NCI-H128 (cell line): ENCODE measurements at regions not wholly inside any gene's neighbourhood (a gene's known extent, or its start where the extent isn't known, plus 50 kb on each side); places are given as distances from the start of the nearest gene placed in this dataset.
"Not testable (repeated sequence)": the region's sequence is repeated elsewhere in the genome, so short reads cannot be mapped to it uniquely, and the experiment has no call there.

Experiments used
- DNase-seq: peaks from one replicate; lab custom pipeline; 2025; ENCODE audit not compliant: unreplicated experiment; lab: John Stamatoyannopoulos, UW

GRCh38 chr2:133624551-133624950, 56.3 kb upstream of the NCKAP5 start:
- no peak for DNase-seq

GRCh38 chr2:133627741-133628140, 59.5 kb upstream of the NCKAP5 start:
- DNase-seq: no peak

GRCh38 chr2:133633309-133633708, 65.0 kb upstream of the NCKAP5 start:
- DNase-seq: no peak

DNA sequence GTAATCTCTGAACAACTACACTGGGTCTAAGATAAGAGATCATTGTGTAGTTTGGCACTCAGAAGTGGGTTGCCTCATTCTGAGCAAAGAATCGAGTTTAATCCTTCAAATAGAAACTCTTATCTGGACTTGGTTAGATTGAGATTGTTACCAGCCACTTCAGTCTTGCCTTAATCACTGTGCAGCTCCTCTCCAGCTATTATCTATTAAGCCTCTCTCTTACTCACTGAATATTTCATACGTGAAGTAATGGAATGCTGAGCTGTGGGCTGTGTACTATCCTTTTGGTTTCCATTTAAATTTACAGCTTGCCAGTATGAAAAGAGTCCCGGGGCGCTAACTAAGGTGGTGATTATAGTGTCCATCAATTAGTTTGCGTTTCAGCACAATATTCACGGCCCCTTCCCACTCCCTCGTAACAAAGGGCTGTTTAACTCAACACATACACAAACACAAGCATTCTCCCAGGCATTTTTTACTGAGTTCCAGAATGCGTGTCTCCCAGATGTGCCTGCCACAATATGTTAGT, 65.7 kb upstream of the NCKAP5 start:
- no peak for DNase-seq

DNA sequence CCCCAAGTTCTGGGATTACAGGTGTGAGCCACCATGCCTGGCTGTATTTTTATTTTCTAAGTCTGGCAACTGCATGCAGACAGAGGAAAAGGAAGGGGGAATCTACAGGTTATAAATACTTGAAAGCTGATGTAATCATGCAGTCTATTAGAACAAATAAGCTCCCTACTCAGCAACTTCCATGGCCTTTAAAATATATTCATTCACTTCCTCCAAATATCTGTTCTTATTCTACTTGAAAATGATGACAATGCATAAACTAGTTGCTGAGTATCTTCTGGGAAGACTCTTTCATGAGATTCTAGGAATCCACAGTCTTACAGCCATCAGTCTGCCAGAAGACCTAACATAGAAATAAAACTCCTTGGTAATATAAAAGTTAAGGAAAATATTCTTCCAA, 66.9 kb upstream of the NCKAP5 start:
- no peak for DNase-seq

DNA sequence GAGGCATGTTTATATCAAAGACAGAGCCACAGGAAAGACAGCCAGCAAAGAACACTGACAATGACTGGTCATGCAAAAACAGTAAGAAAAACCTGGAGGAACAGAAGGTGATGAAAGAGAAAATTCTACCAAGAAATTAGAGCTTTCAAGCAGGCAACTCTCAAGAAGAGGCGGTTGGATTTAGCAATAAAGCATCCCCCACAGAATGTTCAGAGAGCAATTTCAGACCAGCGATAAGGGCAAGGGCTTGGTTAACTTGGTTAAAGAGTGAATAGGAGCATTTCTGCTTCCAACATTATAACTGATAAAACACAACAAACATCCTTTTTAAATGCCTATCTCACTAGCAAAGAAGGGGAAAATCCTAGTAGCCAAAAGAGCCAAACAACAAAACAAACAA, 68.0 kb upstream of the NCKAP5 start:
- DNase-seq: no peak

GRCh38 chr2:133640103-133640502, 71.8 kb upstream of the NCKAP5 start:
- DNase-seq: no peak

- no peak for DNase-seq
Observed at GRCh38 chr2:133641497-133641896, 73.2 kb upstream of the NCKAP5 start.

- DNase-seq: no peak
Observed at GRCh38 chr2:133641942-133642725, 73.9 kb upstream of the NCKAP5 start.

GRCh38 chr2:133642791-133643191, 74.5 kb upstream of the NCKAP5 start:
- DNase-seq: no peak

DNA sequence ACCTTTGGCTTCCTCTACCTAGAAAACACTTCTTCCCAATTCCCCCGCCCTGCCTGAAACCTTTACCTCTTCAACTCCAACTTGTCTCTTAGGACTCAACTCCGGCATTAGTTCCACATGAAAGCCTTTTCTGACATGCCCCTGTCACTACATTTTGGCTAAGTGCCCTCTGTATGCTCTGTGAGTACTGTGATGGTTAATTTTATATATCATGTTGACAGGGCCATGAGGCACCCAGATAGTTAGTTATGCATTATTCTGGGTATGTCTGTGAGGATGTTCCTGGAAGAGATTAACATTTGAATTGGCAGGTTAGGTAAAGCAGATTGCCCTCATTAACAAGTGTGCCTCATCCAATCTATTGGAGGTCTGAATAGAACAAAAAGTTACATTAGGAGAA, 75.6 kb upstream of the NCKAP5 start:
- no peak for DNase-seq

- no peak for DNase-seq
Observed at GRCh38 chr2:133644846-133645245, 76.6 kb upstream of the NCKAP5 start.

GRCh38 chr2:133647386-133647785, 79.1 kb upstream of the NCKAP5 start:
- not testable (repeated sequence) for DNase-seq

GRCh38 chr2:133651861-133652260, 83.6 kb upstream of the NCKAP5 start:
- DNase-seq: no peak

GRCh38 chr2:133652398-133652797, 84.1 kb upstream of the NCKAP5 start:
- no peak for DNase-seq

DNA sequence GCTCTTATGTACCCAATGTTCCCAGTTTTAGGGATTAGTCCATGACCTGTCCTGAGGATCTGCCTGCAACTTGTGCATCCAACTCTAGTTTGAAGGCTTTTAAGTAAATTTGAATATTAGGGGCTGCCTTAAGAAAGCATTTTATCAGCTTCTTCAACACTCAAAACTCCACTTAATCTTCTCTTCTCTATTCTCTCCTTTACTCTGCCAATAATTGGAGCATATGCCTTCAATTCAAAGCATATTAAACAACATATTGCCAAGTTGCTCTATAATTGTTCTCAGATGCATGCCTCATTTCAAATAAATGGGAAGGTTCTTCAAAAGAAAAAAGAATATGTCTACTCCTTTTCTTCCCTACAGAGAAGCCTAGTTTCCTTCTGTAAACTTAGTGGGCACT, 84.8 kb upstream of the NCKAP5 start:
- no peak for DNase-seq

- no peak for DNase-seq
Observed at GRCh38 chr2:133654949-133655348, 86.7 kb upstream of the NCKAP5 start.

DNA sequence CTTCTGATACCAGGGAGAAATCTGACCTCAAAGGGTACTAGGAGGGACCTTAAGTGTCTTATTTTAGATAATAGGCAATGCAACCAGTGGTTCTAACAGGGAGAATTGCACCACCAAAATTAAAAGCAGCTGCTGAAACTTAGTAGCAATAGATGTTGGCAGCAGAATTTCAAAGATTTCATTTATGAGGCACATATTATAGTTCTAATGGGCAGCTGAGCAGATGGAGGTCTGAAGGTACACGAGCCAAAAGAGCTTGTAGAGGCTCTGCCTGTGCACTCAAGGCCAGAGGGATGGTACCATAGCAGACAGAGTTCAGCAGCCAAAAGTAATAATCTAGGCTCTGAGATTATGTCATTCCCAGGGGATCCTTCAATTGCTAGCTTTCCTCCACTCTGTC, 87.3 kb upstream of the NCKAP5 start:
- no peak for DNase-seq

GRCh38 chr2:133657591-133657990, 89.3 kb upstream of the NCKAP5 start:
- no peak for DNase-seq

- no peak for DNase-seq
Observed at GRCh38 chr2:133658020-133658903, 90.0 kb upstream of the NCKAP5 start.

DNA sequence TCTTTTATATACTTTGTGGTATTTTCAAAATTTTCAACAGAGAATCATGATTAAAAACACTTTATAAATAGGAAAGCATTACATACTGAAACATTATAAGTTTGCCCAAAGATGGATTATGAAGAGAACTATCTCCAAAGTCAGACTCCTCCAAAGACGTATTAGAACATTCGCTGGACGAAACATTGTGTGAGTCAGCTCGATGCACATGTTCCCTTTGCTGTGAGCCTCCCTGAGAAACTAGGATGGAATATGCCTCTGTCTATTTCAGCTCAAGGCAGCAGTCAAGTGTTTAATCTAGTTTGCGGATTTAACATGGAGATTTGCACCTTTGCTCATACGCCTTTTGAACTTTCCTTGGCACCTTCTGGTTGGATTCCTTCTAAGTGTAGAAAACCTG, 92.2 kb upstream of the NCKAP5 start:
- DNase-seq: no peak

DNA sequence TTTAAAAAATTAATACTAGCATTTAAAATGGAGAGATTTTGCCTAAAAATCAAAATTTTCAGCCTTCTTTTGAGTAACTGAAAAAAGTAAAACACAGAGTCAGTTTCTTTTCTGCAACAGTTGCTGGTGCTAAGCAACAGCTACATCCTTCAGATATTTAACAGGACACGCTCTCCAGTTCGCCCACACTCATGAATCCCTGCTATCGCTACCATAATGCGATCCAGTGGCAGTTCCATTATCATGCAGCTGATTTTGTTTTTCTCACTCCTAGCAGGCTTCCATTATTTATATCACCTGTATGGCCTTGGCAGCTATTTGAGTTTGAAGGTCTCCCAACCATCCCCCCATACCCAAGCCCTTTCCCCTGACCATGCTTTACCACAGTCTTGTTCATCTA, 93.1 kb upstream of the NCKAP5 start:
- no peak for DNase-seq
